ENCODE measurements at regions not wholly inside any gene's neighbourhood (a gene's known extent, or its start where the extent isn't known, plus 50 kb on each side); places are given as distances from the start of the nearest gene placed in this dataset.
A peak's percentile ranks its signal among the peaks of the same experiment; 100 is the strongest.

GRCh38 chr4:13911256-13911655 lies 283.7 kb upstream of the BOD1L1 start:
- Histone ChIP-seq H3K4me1 (no peaks in the 10 kb centered on the region), H3K27me3 (no peaks in the 10 kb centered on the region), H3K36me3 (no peaks in the 10 kb centered on the region), H3K9me3 (no peaks in the 10 kb centered on the region), H3K27ac (no peak overlapping the region), H3K4me3 (no peak overlapping the region)
- TF ChIP-seq EP300 (IDR thresholded peaks at IDR 0.05) (no peak), POLR2A (IDR thresholded peaks at IDR 0.05) (no peak), CTCF (IDR thresholded peaks at IDR 0.05) (no peak)
- no peak for DNase-seq (ENCODE audit: low spot score in 2 of 2)

- Histone ChIP-seq H3K36me3 (no peaks in the 10 kb centered on the region), H3K4me1 (no peaks in the 10 kb centered on the region), H3K27ac (no peak overlapping the region), H3K4me3 (no peak overlapping the region), H3K27me3 (no peaks in the 10 kb centered on the region), H3K9me3 (no peaks in the 10 kb centered on the region)
- no peak for DNase-seq (ENCODE audit: low spot score in 2 of 2)
- WGBS, 2 donors = 68 to 73% methylated on average over 2 of the region's 2 CpGs
- no peak for TF ChIP-seq CTCF (IDR thresholded peaks at IDR 0.05)
- TF ChIP-seq EP300 (IDR thresholded peaks at IDR 0.05) = no peak
- TF ChIP-seq POLR2A (IDR thresholded peaks at IDR 0.05) = no peak
Observed at GRCh38 chr4:13912436-13912925, 285.0 kb upstream of the BOD1L1 start.

- no peaks in the 10 kb centered on the region for H3K4me1 ChIP-seq
- H3K36me3 ChIP-seq = no peaks in the 10 kb centered on the region
- no peak overlapping the region for H3K27ac ChIP-seq
- no peaks in the 10 kb centered on the region for H3K27me3 ChIP-seq
- TF ChIP-seq CTCF (IDR thresholded peaks at IDR 0.05) (no peak), EP300 (IDR thresholded peaks at IDR 0.05) (no peak), POLR2A (IDR thresholded peaks at IDR 0.05) (no peak)
- no peaks in the 10 kb centered on the region for H3K9me3 ChIP-seq
- no peak for DNase-seq (ENCODE audit: low spot score in 2 of 2)
- H3K4me3 ChIP-seq = no peak overlapping the region
Observed at GRCh38 chr4:13912966-13913365, 285.4 kb upstream of the BOD1L1 start.

- no peak overlapping the region for H3K27ac ChIP-seq
Observed at GRCh38 chr4:13917015-13917414, 289.5 kb upstream of the BOD1L1 start.

GRCh38 chr4:13918110-13918509 lies 290.6 kb upstream of the BOD1L1 start:
- no peaks in the 10 kb centered on the region for H3K36me3 ChIP-seq
- TF ChIP-seq CTCF (IDR thresholded peaks at IDR 0.05) (no peak), EP300 (IDR thresholded peaks at IDR 0.05) (no peak), POLR2A (IDR thresholded peaks at IDR 0.05) (no peak)
- H3K27ac ChIP-seq = no peak overlapping the region
- H3K9me3 ChIP-seq = no peaks in the 10 kb centered on the region
- H3K4me1 ChIP-seq = peaks cover 0 to 3% (median 0%) of the 10 kb centered on the region in 4 donors
- WGBS, 2 donors = 34 to 56% methylated on average over 2 of the region's 2 CpGs
- peak in 1 of 2 donors; percentile 21 for DNase-seq (ENCODE audit: low spot score in 2 of 2)
- no peak overlapping the region for H3K4me3 ChIP-seq
- no peaks in the 10 kb centered on the region for H3K27me3 ChIP-seq

More at GRCh38 chr4:13917015-13917414, 289.5 kb upstream of the BOD1L1 start:
- H3K4me3 ChIP-seq = no peak overlapping the region
- H3K9me3 ChIP-seq = no peaks in the 10 kb centered on the region
- no peaks in the 10 kb centered on the region for H3K36me3 ChIP-seq
- no peak for DNase-seq (ENCODE audit: low spot score in 2 of 2)
- H3K27me3 ChIP-seq = no peaks in the 10 kb centered on the region
- WGBS, 2 donors = 31 to 48% methylated on average over 1 of the region's 1 CpG
- peaks cover 0 to 3% (median 0%) of the 10 kb centered on the region in 4 donors for H3K4me1 ChIP-seq
- TF ChIP-seq POLR2A (IDR thresholded peaks at IDR 0.05) = no peak
- TF ChIP-seq EP300 (IDR thresholded peaks at IDR 0.05) = no peak
- TF ChIP-seq CTCF (IDR thresholded peaks at IDR 0.05) = no peak

All from tibial nerve (tissue), 4 donors.